ENCODE measurements at regions not wholly inside any gene's neighbourhood (a gene's known extent, or its start where the extent isn't known, plus 50 kb on each side); places are given as distances from the start of the nearest gene placed in this dataset.

- DNase-seq (ENCODE audit: low spot score), result no peak
- no peak for TF ChIP-seq CTCF (IDR thresholded peaks at IDR 0.05; ENCODE audit: extremely low read depth, missing control alignments)
Observed at GRCh38 chr13:88217372-88217771, 546.2 kb downstream of the SLITRK5 start.

GRCh38 chr13:88217883-88218282 lies 546.7 kb downstream of the SLITRK5 start:
- no peak for DNase-seq (ENCODE audit: low spot score)
- no peak for TF ChIP-seq CTCF (IDR thresholded peaks at IDR 0.05; ENCODE audit: extremely low read depth, missing control alignments)

GRCh38 chr13:88223958-88224357 lies 552.8 kb downstream of the SLITRK5 start:
- TF ChIP-seq CTCF (IDR thresholded peaks at IDR 0.05; ENCODE audit: extremely low read depth, missing control alignments), result no peak
- no peak for DNase-seq (ENCODE audit: low spot score)

- no peak for DNase-seq (ENCODE audit: low spot score)
- TF ChIP-seq CTCF (IDR thresholded peaks at IDR 0.05; ENCODE audit: extremely low read depth, missing control alignments), result no peak
Observed at GRCh38 chr13:88235441-88235840, 564.3 kb downstream of the SLITRK5 start.

GRCh38 chr13:88246239-88246638 lies 575.1 kb downstream of the SLITRK5 start:
- DNase-seq (ENCODE audit: low spot score), result no peak
- TF ChIP-seq CTCF (IDR thresholded peaks at IDR 0.05; ENCODE audit: extremely low read depth, missing control alignments), result no peak

GRCh38 chr13:88248393-88248792 lies 577.2 kb downstream of the SLITRK5 start:
- no peak for TF ChIP-seq CTCF (IDR thresholded peaks at IDR 0.05; ENCODE audit: extremely low read depth, missing control alignments)
- no peak for DNase-seq (ENCODE audit: low spot score)

- no peak for DNase-seq (ENCODE audit: low spot score)
- no peak for TF ChIP-seq CTCF (IDR thresholded peaks at IDR 0.05; ENCODE audit: extremely low read depth, missing control alignments)
Observed at GRCh38 chr13:88257706-88258105, 586.5 kb downstream of the SLITRK5 start.
